ENCODE measurements at regions not wholly inside any gene's neighbourhood (a gene's known extent, or its start where the extent isn't known, plus 50 kb on each side); places are given as distances from the start of the nearest gene placed in this dataset.

DNA sequence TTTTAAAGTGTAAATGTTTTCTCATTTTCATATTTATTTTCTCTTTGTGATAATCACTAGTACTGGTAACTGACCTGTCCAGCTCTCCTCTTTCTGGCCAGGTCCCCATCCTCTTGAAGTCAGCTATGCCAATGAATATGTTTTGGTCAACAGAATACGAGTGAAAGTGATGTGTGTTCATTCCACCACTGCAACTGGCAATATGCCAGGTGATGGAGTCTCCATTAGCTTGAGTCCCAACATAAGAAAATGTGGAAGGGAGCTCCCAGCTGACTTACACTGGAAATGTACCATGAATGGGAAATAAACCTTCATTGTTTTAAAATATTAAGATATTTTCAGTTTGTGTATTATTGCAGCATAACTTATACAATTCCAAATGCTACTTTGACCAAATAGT is 75.8 kb downstream of the CCDC34 start:
- CTCF ChIA-PET: interaction anchor here (0.6 to 1.7 kb wide), 2 partner anchors 8 to 9 kb away, joined by 4 to 8 read pairs; no protein-coding TSS in a partner anchor
- POLR2A ChIA-PET: no interaction called here
- no peak for TF ChIP-seq PKNOX1 (IDR thresholded peaks at IDR 0.05)
- TF ChIP-seq FOXM1 (IDR thresholded peaks at IDR 0.05; ENCODE audit: borderline replicate concordance): no peak
- TF ChIP-seq NFRKB (IDR thresholded peaks at IDR 0.05): no peak
- TF ChIP-seq HDGF (IDR thresholded peaks at IDR 0.05; ENCODE audit: borderline replicate concordance): no peak
- no peak for TF ChIP-seq BHLHE40 (IDR thresholded peaks at IDR 0.05; ENCODE audit: borderline replicate concordance)
- no peak for TF ChIP-seq SUZ12 (IDR thresholded peaks at IDR 0.05)
- TF ChIP-seq FOXA1 (IDR thresholded peaks at IDR 0.05): no peak
- TF ChIP-seq L3MBTL2 (conservative IDR thresholded peaks at IDR 0.05): no peak
- no peak for TF ChIP-seq FOXK2 (IDR thresholded peaks at IDR 0.05)
- TF ChIP-seq ZNF384 (IDR thresholded peaks at IDR 0.05): no peak
- TF ChIP-seq LEF1 (IDR thresholded peaks at IDR 0.05; ENCODE audit: borderline replicate concordance): no peak
- TF ChIP-seq ELF4 (IDR thresholded peaks at IDR 0.05): no peak
- no peak for DNase-seq (ENCODE audit: extremely low spot score)

GRCh38 chr11:27285761-27286160 is 77.3 kb downstream of the CCDC34 start:
- TF ChIP-seq FOXK2 (IDR thresholded peaks at IDR 0.05) (no peak), CTBP1 (IDR thresholded peaks at IDR 0.05; ENCODE audit: borderline replicate concordance) (no peak), NFRKB (IDR thresholded peaks at IDR 0.05) (no peak), SP1 (IDR thresholded peaks at IDR 0.05) (no peak), FOXM1 (IDR thresholded peaks at IDR 0.05; ENCODE audit: borderline replicate concordance) (no peak), HDGF (IDR thresholded peaks at IDR 0.05; ENCODE audit: borderline replicate concordance) (no peak), ARNT (IDR thresholded peaks at IDR 0.05) (no peak), L3MBTL2 (conservative IDR thresholded peaks at IDR 0.05) (no peak), ELF4 (IDR thresholded peaks at IDR 0.05) (no peak), SUZ12 (IDR thresholded peaks at IDR 0.05) (no peak)
- CTCF ChIA-PET: interaction anchor here (1.1 kb wide), 1 partner anchor 10 kb away, joined by 4 read pairs; no protein-coding TSS in a partner anchor
- POLR2A ChIA-PET: no interaction called here
- no peak for DNase-seq (ENCODE audit: extremely low spot score)

DNA sequence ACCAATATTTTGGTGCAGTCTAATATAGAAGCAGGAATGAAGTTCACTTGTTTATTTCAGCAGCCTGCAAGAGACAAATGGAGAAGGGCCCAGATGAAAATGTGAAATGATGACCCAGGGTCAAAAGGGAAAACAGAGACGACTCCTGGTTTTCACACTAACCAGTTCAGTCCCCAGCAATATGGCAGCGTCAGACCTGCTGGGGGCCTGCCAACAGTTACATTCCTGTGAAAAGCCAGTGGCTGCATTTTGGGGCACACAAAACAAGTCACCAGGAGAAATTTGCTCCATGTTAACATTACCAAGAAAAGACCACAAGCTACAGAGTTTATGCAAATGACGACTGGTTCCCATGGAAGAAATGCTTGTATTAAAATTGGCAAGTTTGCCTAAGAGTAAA is 80.2 kb downstream of the CCDC34 start:
- ChIA-PET CTCF (interaction anchor here (2.4 kb wide), 1 partner anchor 13 kb away, joined by 19 read pairs; no protein-coding TSS in a partner anchor), POLR2A (no interaction called here)
- TF ChIP-seq ELF4 (IDR thresholded peaks at IDR 0.05) (no peak), TARDBP (IDR thresholded peaks at IDR 0.05) (no peak), CTBP1 (IDR thresholded peaks at IDR 0.05; ENCODE audit: borderline replicate concordance) (no peak), NFRKB (IDR thresholded peaks at IDR 0.05) (no peak), BHLHE40 (IDR thresholded peaks at IDR 0.05; ENCODE audit: borderline replicate concordance) (no peak), L3MBTL2 (conservative IDR thresholded peaks at IDR 0.05) (no peak), FOXM1 (IDR thresholded peaks at IDR 0.05; ENCODE audit: borderline replicate concordance) (no peak), HDGF (IDR thresholded peaks at IDR 0.05; ENCODE audit: borderline replicate concordance) (no peak), PKNOX1 (IDR thresholded peaks at IDR 0.05) (no peak), ZNF384 (IDR thresholded peaks at IDR 0.05) (no peak), LEF1 (IDR thresholded peaks at IDR 0.05; ENCODE audit: borderline replicate concordance) (no peak), FOXK2 (IDR thresholded peaks at IDR 0.05) (no peak), SP1 (IDR thresholded peaks at IDR 0.05) (no peak), FOXA1 (IDR thresholded peaks at IDR 0.05) (no peak), ARNT (IDR thresholded peaks at IDR 0.05) (no peak)
- DNase-seq (ENCODE audit: extremely low spot score): no peak

- POLR2A ChIA-PET: no interaction called here
- CTCF ChIA-PET: interaction anchor here (2.4 kb wide), 1 partner anchor 14 kb away, joined by 19 read pairs; no protein-coding TSS in a partner anchor
- DNase-seq (ENCODE audit: extremely low spot score): no peak
Measured at GRCh38 chr11:27281740-27282590, 81.0 kb downstream of the CCDC34 start.

DNA sequence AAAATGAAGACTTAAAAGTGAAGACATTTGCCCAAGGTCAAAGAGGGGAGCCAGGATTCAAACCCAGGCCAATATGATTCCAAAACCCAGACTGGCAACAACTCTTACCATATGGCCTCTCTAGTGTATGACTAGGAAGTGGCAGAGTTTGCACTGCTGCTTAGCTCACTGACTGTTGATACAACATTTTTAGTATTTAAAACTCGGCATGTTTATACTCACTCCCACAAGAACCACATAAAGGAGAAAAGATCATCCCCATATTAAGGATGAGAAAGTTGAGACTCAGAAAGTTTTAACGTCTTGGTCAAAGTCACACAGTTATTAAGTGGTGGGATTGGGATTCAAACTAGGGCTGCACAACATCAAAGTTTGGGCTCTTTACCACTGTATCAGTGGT is 81.7 kb downstream of the CCDC34 start:
- TF ChIP-seq TARDBP (IDR thresholded peaks at IDR 0.05) (no peak), CTBP1 (IDR thresholded peaks at IDR 0.05; ENCODE audit: borderline replicate concordance) (no peak), PKNOX1 (IDR thresholded peaks at IDR 0.05) (no peak)
- ChIA-PET CTCF (no interaction called here), POLR2A (no interaction called here)
- no peak for DNase-seq (ENCODE audit: extremely low spot score)

More at GRCh38 chr11:27281740-27282590, 81.0 kb downstream of the CCDC34 start:
- TF ChIP-seq BHLHE40 (IDR thresholded peaks at IDR 0.05; ENCODE audit: borderline replicate concordance) (no peak), L3MBTL2 (conservative IDR thresholded peaks at IDR 0.05) (no peak), FOXA1 (IDR thresholded peaks at IDR 0.05) (no peak), ARNT (IDR thresholded peaks at IDR 0.05) (no peak), LEF1 (IDR thresholded peaks at IDR 0.05; ENCODE audit: borderline replicate concordance) (no peak), ELF4 (IDR thresholded peaks at IDR 0.05) (no peak), SP1 (IDR thresholded peaks at IDR 0.05) (no peak), FOXM1 (IDR thresholded peaks at IDR 0.05; ENCODE audit: borderline replicate concordance) (no peak), SUZ12 (IDR thresholded peaks at IDR 0.05) (no peak), HDGF (IDR thresholded peaks at IDR 0.05; ENCODE audit: borderline replicate concordance) (no peak), ZNF384 (IDR thresholded peaks at IDR 0.05) (no peak), FOXK2 (IDR thresholded peaks at IDR 0.05) (no peak), TARDBP (IDR thresholded peaks at IDR 0.05) (no peak)

- no peak for TF ChIP-seq BHLHE40 (IDR thresholded peaks at IDR 0.05; ENCODE audit: borderline replicate concordance)
- ChIA-PET CTCF (no interaction called here), POLR2A (no interaction called here)
- no peak for DNase-seq (ENCODE audit: extremely low spot score)
Measured at GRCh38 chr11:27280140-27280539, 82.9 kb downstream of the CCDC34 start.
